ENCODE measurements at regions not wholly inside any gene's neighbourhood (a gene's known extent, or its start where the extent isn't known, plus 50 kb on each side); places are given as distances from the start of the nearest gene placed in this dataset.

DNA sequence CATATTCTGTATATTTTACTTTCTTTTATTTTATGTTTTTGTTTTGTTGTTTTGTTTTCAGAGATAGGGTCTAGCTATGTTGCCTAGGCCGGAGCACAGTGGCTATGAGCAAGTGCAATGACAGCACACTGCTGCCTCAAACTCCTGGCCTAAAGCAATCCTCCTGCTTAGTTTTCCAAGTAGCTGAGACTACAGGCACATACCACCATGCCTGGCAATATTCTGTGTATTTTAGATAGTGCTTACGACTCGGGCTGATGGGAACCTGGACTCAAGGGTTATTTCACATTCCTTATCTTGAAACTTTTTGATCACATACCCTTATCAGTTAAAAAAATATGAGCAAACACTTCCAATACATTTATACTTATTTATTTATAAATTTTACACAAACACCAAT is 119.0 kb upstream of the STARD4 start:
- no peak for ATAC-seq (ENCODE audit: insufficient number of reproducible peaks, low FRiP score, low read depth)
- Histone ChIP-seq H3K4me3 (no peak overlapping the region), H3K27me3 (replicated peaks; ENCODE audit: insufficient read depth) (no peaks in the 10 kb centered on the region), H3K27ac (no peak overlapping the region), H3K36me3 (no peaks in the 10 kb centered on the region), H3K9me3 (no peaks in the 10 kb centered on the region), H3K4me1 (ENCODE audit: control insufficient read depth in 1 of 2, low read depth in 2 of 2) (peaks cover 5 to 24% of the 10 kb centered on the region in 2 donors)
- TF ChIP-seq, protein P1, sequence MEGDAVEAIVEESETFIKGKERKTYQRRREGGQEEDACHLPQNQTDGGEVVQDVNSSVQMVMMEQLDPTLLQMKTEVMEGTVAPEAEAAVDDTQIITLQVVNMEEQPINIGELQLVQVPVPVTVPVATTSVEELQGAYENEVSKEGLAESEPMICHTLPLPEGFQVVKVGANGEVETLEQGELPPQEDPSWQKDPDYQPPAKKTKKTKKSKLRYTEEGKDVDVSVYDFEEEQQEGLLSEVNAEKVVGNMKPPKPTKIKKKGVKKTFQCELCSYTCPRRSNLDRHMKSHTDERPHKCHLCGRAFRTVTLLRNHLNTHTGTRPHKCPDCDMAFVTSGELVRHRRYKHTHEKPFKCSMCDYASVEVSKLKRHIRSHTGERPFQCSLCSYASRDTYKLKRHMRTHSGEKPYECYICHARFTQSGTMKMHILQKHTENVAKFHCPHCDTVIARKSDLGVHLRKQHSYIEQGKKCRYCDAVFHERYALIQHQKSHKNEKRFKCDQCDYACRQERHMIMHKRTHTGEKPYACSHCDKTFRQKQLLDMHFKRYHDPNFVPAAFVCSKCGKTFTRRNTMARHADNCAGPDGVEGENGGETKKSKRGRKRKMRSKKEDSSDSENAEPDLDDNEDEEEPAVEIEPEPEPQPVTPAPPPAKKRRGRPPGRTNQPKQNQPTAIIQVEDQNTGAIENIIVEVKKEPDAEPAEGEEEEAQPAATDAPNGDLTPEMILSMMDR (IDR thresholded peaks at IDR 0.05) = no peak
- no peak for DNase-seq (ENCODE audit: low spot score)

DNA sequence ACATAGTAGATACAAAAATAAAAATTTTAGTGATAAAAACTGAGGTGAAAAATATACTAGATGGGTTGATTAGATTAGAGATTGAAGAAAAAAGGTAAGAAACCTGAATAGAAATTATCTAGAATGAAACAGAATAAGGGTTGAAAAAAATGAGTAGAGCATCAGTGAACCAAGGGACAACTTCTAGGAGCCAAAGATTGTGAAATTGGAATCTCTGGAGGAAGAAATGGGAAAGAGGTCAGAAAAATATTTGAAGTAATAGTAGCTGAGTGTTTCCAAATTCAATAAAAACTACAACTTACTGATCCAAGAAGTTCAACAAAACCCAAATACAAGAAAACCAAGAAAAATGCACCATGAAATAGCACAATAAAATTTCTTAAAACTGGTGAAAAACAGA is 116.6 kb upstream of the STARD4 start:
- DNase-seq (ENCODE audit: low spot score) (no peak), ATAC-seq (ENCODE audit: insufficient number of reproducible peaks, low FRiP score, low read depth) (no peak)
- TF ChIP-seq, protein P1 (IDR thresholded peaks at IDR 0.05) = no peak
- Histone ChIP-seq H3K4me3 (no peak overlapping the region), H3K27ac (no peak overlapping the region), H3K36me3 (no peaks in the 10 kb centered on the region), H3K27me3 (replicated peaks; ENCODE audit: insufficient read depth) (no peaks in the 10 kb centered on the region), H3K4me1 (ENCODE audit: control insufficient read depth in 1 of 2, low read depth in 2 of 2) (peaks cover 3 to 10% of the 10 kb centered on the region in 2 donors), H3K9me3 (no peaks in the 10 kb centered on the region)

- no peak for ATAC-seq (ENCODE audit: insufficient number of reproducible peaks, low FRiP score, low read depth)
- Histone ChIP-seq H3K27me3 (replicated peaks; ENCODE audit: insufficient read depth) (no peaks in the 10 kb centered on the region), H3K9me3 (no peaks in the 10 kb centered on the region), H3K36me3 (no peaks in the 10 kb centered on the region), H3K27ac (no peak overlapping the region), H3K4me1 (ENCODE audit: control insufficient read depth in 1 of 2, low read depth in 2 of 2) (peaks cover 3 to 10% of the 10 kb centered on the region in 2 donors), H3K4me3 (no peak overlapping the region)
- TF ChIP-seq, protein P1 (IDR thresholded peaks at IDR 0.05) = no peak
- no peak for DNase-seq (ENCODE audit: low spot score)
These were observed 115.5 kb upstream of the STARD4 start for GRCh38 chr5:111627862-111628261.

- Histone ChIP-seq H3K27me3 (replicated peaks; ENCODE audit: insufficient read depth) (no peaks in the 10 kb centered on the region), H3K4me1 (ENCODE audit: control insufficient read depth in 1 of 2, low read depth in 2 of 2) (peaks cover 3 to 10% of the 10 kb centered on the region in 2 donors), H3K9me3 (no peaks in the 10 kb centered on the region), H3K27ac (no peak overlapping the region), H3K36me3 (no peaks in the 10 kb centered on the region), H3K4me3 (no peak overlapping the region)
- TF ChIP-seq, protein P1 (IDR thresholded peaks at IDR 0.05) = no peak
- ATAC-seq (ENCODE audit: insufficient number of reproducible peaks, low FRiP score, low read depth) (no peak), DNase-seq (ENCODE audit: low spot score) (no peak)
These were observed 114.3 kb upstream of the STARD4 start for GRCh38 chr5:111626473-111627148.

DNA sequence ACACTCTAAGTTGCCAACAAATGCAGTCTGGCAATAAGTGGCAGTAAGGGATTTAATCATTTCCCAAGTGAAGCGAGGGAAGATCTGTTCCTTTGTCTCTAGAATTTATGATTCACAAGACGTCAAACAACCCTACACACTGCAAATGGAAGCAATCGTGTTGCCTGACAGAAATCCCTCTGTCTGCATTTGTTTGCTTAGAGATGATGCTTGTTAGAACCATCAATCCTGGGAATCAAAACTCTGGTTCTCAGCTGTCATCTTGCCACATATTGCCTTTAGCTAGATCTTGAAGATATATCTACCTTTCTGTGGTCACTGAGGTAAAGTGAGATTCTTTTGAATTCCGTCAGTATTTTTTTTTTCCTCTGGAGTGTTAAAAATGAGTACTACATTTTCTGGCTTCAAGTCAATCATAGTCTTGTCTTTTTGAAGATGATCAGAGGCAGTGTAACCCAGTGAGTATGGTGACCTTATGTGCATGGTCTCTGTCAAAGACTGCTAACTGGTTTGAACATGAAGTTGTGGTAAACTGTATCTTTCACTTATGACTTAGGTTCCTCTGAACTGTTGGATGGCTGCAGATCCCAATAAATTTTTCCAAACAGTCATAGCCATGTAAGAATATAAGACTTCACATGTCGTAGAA is 106.4 kb upstream of the STARD4 start:
- DNase-seq (ENCODE audit: low spot score) = no peak
- TF ChIP-seq, protein P1 (IDR thresholded peaks at IDR 0.05) = no peak
- no peak for ATAC-seq (ENCODE audit: insufficient number of reproducible peaks, low FRiP score, low read depth)
- Histone ChIP-seq H3K36me3 (no peaks in the 10 kb centered on the region), H3K9me3 (peaks cover 3% of the 10 kb centered on the region), H3K4me3 (no peak overlapping the region), H3K4me1 (ENCODE audit: control insufficient read depth in 1 of 2, low read depth in 2 of 2) (no peaks in the 10 kb centered on the region), H3K27ac (no peak overlapping the region), H3K27me3 (replicated peaks; ENCODE audit: insufficient read depth) (no peaks in the 10 kb centered on the region)
